Inflammatory macrophage treated with lipopolysaccharide for 1 hour (primary cell): ENCODE measurements at regions not wholly inside any gene's neighbourhood (a gene's known extent, or its start where the extent isn't known, plus 50 kb on each side); places are given as distances from the start of the nearest gene placed in this dataset.

Experiments used
- DNase-seq, 2 donors: peaks; one replicate each; pipeline ENCODE4 v3.0.0-alpha.2; 2020 to 2022

- no peak for DNase-seq
Measured at GRCh38 chr10:35706959-35707358, 64.9 kb upstream of the FZD8 start.

DNA sequence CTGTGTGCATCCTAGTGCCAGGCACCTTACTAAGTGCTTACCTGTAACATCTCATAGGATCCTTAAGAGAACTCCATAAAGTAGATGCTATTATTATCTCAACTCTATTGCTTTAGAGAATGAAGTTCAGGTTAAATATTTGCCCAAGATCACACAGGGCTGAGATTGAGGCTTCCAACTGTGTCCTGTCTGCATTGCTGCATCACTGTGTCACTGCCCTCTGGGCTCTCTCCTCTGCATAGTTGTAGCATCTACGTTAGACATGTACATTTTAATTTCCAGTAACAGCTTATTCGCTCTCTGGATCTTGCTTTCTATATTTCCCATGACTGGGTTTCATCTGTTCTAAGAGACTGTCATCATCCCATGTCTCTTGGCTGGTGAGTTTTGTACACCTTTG, 63.6 kb upstream of the FZD8 start:
- DNase-seq, result no peak

GRCh38 chr10:35705051-35705450, 63.0 kb upstream of the FZD8 start:
- no peak for DNase-seq

DNA sequence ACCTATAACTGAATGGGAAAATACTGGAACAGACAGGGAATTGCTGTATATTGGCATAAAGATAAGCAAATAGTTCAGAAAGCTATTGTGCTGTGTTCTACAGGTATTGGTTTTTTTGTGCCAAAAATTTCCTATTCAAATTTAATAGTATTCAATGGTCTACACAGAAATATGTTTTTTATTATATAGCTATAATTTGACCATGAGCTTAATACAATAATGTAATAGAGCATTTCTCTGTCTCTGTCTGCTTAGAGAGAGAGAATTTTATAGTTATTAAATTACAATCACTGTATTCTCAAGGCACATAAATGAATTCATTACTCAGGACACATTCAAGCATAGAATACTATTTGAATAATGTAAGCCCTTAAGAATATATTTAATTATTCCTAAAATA, 62.3 kb upstream of the FZD8 start:
- DNase-seq, result no peak

GRCh38 chr10:35700487-35700882, 58.4 kb upstream of the FZD8 start:
- DNase-seq, result no peak

- DNase-seq, result no peak
Measured at GRCh38 chr10:35699848-35700486, 57.9 kb upstream of the FZD8 start.

DNA sequence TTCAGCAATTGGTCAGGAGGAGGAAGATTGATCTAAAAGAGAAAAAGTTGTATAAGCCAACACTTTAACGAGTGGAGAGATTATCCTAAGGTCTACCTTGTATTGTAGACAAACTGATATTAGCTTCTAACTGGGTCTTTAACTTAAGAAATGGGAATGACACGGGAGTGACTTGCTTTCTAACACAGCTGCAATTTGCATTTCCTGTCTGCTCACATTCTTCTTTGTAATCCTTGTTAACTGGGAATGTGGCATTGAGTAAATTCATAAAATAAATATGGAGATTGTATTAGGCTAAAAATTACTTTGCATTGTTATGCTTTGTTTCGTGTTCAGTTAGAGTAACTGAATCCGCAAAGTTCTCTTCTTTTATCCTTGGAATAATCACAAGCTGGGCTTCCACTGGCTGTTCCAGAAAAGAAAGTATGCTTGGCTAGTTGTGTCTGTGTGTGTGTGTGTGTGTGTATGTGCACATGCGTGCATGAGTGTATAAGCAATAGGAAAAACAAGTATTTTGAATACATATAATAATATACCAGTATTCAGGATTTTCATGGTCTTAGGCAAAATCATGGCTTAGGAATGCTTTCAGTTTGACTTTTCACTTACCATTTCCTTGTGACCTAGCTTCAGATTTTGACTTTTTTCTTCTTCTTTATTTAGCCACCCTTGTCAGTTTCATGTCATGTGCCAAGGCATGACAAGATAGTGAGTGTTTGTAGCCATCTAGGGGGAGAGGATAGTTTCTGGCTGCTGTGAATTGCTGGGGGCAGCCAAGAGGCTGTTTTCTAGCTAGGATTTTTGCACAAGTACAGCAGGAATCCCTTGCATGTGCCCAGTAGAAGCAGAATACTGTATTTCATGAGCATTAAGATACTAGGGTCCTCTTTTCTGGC, 54.5 kb upstream of the FZD8 start:
- DNase-seq, result no peak

DNA sequence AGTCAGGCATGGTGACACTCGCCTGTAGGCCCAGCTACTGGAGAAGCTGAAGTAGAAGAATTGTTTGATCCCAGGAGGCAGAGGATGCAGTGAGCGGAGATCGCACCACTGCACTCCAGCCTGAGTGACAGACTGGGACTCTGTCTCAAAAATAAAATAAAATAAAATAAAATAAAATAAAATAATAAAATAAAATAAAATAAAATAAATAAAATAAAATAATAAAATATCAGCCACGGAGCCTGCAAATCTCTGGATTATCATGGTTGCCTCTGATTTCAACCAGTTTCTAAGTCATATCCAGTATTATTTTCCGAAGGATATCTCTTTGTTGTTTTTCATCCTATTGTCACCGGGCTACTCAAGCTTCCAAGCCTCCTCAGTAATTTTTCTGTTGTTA, 51.7 kb upstream of the FZD8 start:
- DNase-seq, result no peak
